GM12878 (cell line): ENCODE measurements at regions not wholly inside any gene's neighbourhood (a gene's known extent, or its start where the extent isn't known, plus 50 kb on each side); places are given as distances from the start of the nearest gene placed in this dataset.

ENCODE experiments used
- ATAC-seq: fragments of 200-7000 bp; cut with Tn5 transposase; 3 replicates; pipeline ENCODE4 v1.9.1; 2020; ENCODE audit warnings: mild to moderate bottlenecking, moderate library complexity
- BruUV-seq: library from RNA; stranded (reverse); fragments of 400-500 nt; replicated peaks from 2 replicates; lab custom pipeline; 2021; lab: Mats Ljungman, UMichigan
- CTCF ChIA-PET: fragments of 300-600 bp; sonication (Branson Sonifier 250); formaldehyde crosslinking; extraction: SDS; loops from one replicate; lab custom pipeline; 2021; ENCODE audit warnings: inconsistent platforms; lab: Yijun Ruan, JAX
- POLR2A ChIA-PET: fragments of 350-600 bp; formaldehyde crosslinking; extraction: SDS; loops from one replicate; lab custom pipeline; 2021; ENCODE audit warnings: inconsistent platforms; lab: Charles Lee
- RAD21 ChIA-PET: fragments of 300-600 bp; sonication (Branson Sonifier 250); formaldehyde crosslinking; loops from one replicate; lab custom pipeline; 2023; ENCODE audit warnings: antibody characterized with exemption; ENCODE audit not compliant: unreplicated experiment; lab: Charles Lee
- SMC1A ChIA-PET: fragments of 300-600 bp; sonication (Branson Sonifier 250); formaldehyde crosslinking; loops from one replicate; lab custom pipeline; 2023; ENCODE audit not compliant: unreplicated experiment, uncharacterized antibody; lab: Charles Lee
- DNase-seq: peaks from one replicate; pipeline ENCODE4 v3.0.0-alpha.2; 2011; ENCODE audit warnings: low read depth, low spot score
- FAIRE-seq: peaks from 3 replicates; lab custom pipeline; 2011; peaks lifted over from hg19 to GRCh38; lab: Jason Lieb, UNC
- H2AFZ ChIP-seq: 2 replicates; pipeline ENCODE4 v1.6.0; 2011; ENCODE audit warnings: low read depth, low read length, control low read depth; ENCODE audit not compliant: control insufficient read depth
- H3K27ac ChIP-seq: 2 replicates; pipeline ENCODE4 v1.5.1; 2011; ENCODE audit warnings: control low read depth; ENCODE audit not compliant: control insufficient read depth, insufficient read depth
- H3K27me3 ChIP-seq, 2 experiments: replicated peaks in 1 of 2; 2 replicates each; pipeline versions ENCODE4 v1.6.0 to v1.6.1; 2011; ENCODE audit warnings: low read length in 1 of 2; ENCODE audit not compliant: control insufficient read depth in 2 of 2, insufficient read depth in 2 of 2
- H3K36me3 ChIP-seq, 2 experiments: 2 replicates each; pipeline ENCODE4 v1.5.1; 2011; ENCODE audit warnings: low read length in 1 of 2; ENCODE audit not compliant: control insufficient read depth in 2 of 2, insufficient read depth in 2 of 2
- H3K4me1 ChIP-seq: 2 replicates; pipeline ENCODE4 v1.6.1; 2011; ENCODE audit warnings: mild to moderate bottlenecking, low read length, moderate library complexity, mixed read lengths; ENCODE audit not compliant: control insufficient read depth, insufficient read depth
- H3K4me2 ChIP-seq: 2 replicates; pipeline ENCODE4 v1.6.0; 2011; ENCODE audit warnings: control low read depth; ENCODE audit not compliant: control insufficient read depth, insufficient read depth
- H3K4me3 ChIP-seq: fragments of 200-600 bp; sonication (generic); 2 replicates; pipeline ENCODE4 v1.5.1; 2016
- H3K79me2 ChIP-seq: 2 replicates; pipeline ENCODE4 v1.6.0; 2011; ENCODE audit warnings: low read length; ENCODE audit not compliant: control insufficient read depth, insufficient read depth
- H3K9ac ChIP-seq: 2 replicates; pipeline ENCODE4 v1.8.0; 2011; ENCODE audit warnings: low read length, control low read depth, mixed read lengths; ENCODE audit not compliant: control insufficient read depth, insufficient read depth
- H3K9me3 ChIP-seq: replicated peaks from 3 replicates; pipeline ENCODE4 v1.5.1; 2011; ENCODE audit warnings: mild to moderate bottlenecking, low read length; ENCODE audit not compliant: control insufficient read depth, insufficient read depth
- H4K20me1 ChIP-seq: 2 replicates; pipeline ENCODE4 v1.6.0; 2011; ENCODE audit not compliant: control insufficient read depth, insufficient read depth
- JUND ChIP-seq: IDR thresholded peaks from 2 replicates; pipeline ENCODE4 v1.6.1; 2012; ENCODE audit warnings: low read depth, mild to moderate bottlenecking, low read length, improper control_type of control experiment, moderate library complexity
- KLF5 ChIP-seq: fragments of 450-650 bp; IDR thresholded peaks from 2 replicates; pipeline ENCODE4 v1.6.1; 2014; ENCODE audit warnings: mild to moderate bottlenecking; ENCODE audit not compliant: partially characterized antibody
- POU2F2 ChIP-seq: IDR thresholded peaks from 3 replicates; pipeline ENCODE4 v1.6.1; 2011; ENCODE audit warnings: low read depth, mild to moderate bottlenecking, low read length, borderline replicate concordance
- TCF7 ChIP-seq: IDR thresholded peaks from 2 replicates; pipeline ENCODE4 v1.6.1; 2014; ENCODE audit warnings: antibody characterized with exemption, borderline replicate concordance
- WGBS: methylation state at CpG from one replicate; pipeline ENCODE4 v1.1.6; 2016; ENCODE audit warnings: low lambda C conversion rate; ENCODE audit not compliant: insufficient replicate concordance, insufficient coverage; ENCODE audit errors: missing lambda C conversion rate; 5-methylcytosine and 5-hydroxymethylcytosine counted together
- in situ Hi-C: fragments of 300-500 bp; cut with MboI; formaldehyde crosslinking; loops from 9 replicates; pipeline ENCODE4 v1.14.3; 2018; ENCODE audit warnings: mixed read lengths
- intact Hi-C: fragments of 100-400 bp; cut with micrococcal nuclease; formaldehyde crosslinking; loops from one replicate; pipeline ENCODE4 v1.14.2; 2022; ENCODE audit not compliant: unreplicated experiment
- TF ChIP-seq, protein P1 (sequence below): fragments of 450-650 bp; IDR thresholded peaks from 2 replicates; pipeline ENCODE4 v1.6.1; 2017; ENCODE audit warnings: mild to moderate bottlenecking, low read depth, inconsistent platforms; ENCODE audit not compliant: poor library complexity, severe bottlenecking
- TF ChIP-seq, protein P2 (sequence below): fragments of 450-650 bp; IDR thresholded peaks from 2 replicates; pipeline ENCODE4 v1.6.1; 2014; ENCODE audit warnings: mild to moderate bottlenecking
- TF ChIP-seq, protein P3 (sequence below): IDR thresholded peaks from 2 replicates; pipeline ENCODE4 v1.6.1; 2011; ENCODE audit warnings: borderline replicate concordance, low read depth, mild to moderate bottlenecking, moderate library complexity, mixed read lengths, low read length; ENCODE audit not compliant: insufficient read depth; ENCODE audit errors: extremely low read length
- TF ChIP-seq, protein P4 (sequence below): IDR thresholded peaks from 2 replicates; pipeline ENCODE4 v1.6.1; 2011; ENCODE audit warnings: low read depth, mild to moderate bottlenecking, low read length, moderate library complexity, borderline replicate concordance; ENCODE audit errors: extremely low read depth

DNA sequence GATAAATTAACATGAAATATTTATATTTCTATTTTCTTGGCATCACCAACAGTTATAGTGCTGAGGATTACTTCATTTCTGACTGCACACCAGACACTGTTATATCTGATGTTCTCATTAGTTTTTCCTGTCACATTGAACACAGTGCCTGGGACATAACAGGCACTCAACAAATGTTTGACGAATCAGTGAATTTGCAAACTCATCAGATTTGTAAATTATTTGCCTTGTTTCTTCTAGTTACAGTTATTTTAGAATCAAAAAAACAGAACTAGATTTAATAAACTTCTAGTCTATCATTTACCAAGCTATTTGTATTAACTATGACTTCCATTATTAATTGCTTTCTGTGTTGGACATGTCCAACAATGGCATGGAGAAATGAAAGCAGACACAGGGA lies 483.3 kb downstream of the KLHL13 start:
- no peak for DNase-seq
- intact Hi-C loops: no loop called here
- Histone ChIP-seq H3K27ac (no peak overlapping the region), H3K4me3 (no peak overlapping the region), H3K9me3 (no peaks in the 10 kb centered on the region), H3K79me2 (no peaks in the 10 kb centered on the region), H2AFZ (no peak overlapping the region), H3K4me2 (no peak overlapping the region), H3K9ac (no peak overlapping the region), H4K20me1 (no peaks in the 10 kb centered on the region), H3K4me1 (no peaks in the 10 kb centered on the region), H3K36me3 (no peaks in the 10 kb centered on the region), H3K27me3 (no peaks in the 10 kb centered on the region)
- ATAC-seq: no peak
- in situ Hi-C loops: no loop called here
- whole genome bisulfite sequencing: 0% methylated on average over 1 of the region's 1 CpG
- ChIA-PET CTCF (interaction anchor here (1.2 kb wide), 1 partner anchor 8 kb away, joined by 3 read pairs; no protein-coding TSS in a partner anchor), RAD21 (no interaction called here), SMC1A (no interaction called here), POLR2A (no interaction called here)
- FAIRE-seq: no peak
- no TSS peak for BruUV-seq
- TF ChIP-seq JUND (no peak), KLF5 (no peak), POU2F2 (no peak), TCF7 (no peak)
- TF ChIP-seq, protein P1, sequence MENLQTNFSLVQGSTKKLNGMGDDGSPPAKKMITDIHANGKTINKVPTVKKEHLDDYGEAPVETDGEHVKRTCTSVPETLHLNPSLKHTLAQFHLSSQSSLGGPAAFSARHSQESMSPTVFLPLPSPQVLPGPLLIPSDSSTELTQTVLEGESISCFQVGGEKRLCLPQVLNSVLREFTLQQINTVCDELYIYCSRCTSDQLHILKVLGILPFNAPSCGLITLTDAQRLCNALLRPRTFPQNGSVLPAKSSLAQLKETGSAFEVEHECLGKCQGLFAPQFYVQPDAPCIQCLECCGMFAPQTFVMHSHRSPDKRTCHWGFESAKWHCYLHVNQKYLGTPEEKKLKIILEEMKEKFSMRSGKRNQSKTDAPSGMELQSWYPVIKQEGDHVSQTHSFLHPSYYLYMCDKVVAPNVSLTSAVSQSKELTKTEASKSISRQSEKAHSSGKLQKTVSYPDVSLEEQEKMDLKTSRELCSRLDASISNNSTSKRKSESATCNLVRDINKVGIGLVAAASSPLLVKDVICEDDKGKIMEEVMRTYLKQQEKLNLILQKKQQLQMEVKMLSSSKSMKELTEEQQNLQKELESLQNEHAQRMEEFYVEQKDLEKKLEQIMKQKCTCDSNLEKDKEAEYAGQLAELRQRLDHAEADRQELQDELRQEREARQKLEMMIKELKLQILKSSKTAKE: no peak
- TF ChIP-seq, protein P2, sequence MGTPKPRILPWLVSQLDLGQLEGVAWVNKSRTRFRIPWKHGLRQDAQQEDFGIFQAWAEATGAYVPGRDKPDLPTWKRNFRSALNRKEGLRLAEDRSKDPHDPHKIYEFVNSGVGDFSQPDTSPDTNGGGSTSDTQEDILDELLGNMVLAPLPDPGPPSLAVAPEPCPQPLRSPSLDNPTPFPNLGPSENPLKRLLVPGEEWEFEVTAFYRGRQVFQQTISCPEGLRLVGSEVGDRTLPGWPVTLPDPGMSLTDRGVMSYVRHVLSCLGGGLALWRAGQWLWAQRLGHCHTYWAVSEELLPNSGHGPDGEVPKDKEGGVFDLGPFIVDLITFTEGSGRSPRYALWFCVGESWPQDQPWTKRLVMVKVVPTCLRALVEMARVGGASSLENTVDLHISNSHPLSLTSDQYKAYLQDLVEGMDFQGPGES: no peak
- TF ChIP-seq, protein P3, sequence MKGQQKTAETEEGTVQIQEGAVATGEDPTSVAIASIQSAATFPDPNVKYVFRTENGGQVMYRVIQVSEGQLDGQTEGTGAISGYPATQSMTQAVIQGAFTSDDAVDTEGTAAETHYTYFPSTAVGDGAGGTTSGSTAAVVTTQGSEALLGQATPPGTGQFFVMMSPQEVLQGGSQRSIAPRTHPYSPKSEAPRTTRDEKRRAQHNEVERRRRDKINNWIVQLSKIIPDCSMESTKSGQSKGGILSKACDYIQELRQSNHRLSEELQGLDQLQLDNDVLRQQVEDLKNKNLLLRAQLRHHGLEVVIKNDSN: no peak
- TF ChIP-seq, protein P4, sequence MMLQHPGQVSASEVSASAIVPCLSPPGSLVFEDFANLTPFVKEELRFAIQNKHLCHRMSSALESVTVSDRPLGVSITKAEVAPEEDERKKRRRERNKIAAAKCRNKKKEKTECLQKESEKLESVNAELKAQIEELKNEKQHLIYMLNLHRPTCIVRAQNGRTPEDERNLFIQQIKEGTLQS: no peak
- TF ChIP-seq, all 136 proteins: peak for 0
